OCI-LY3 (cell line): ENCODE measurements at regions not wholly inside any gene's neighbourhood (a gene's known extent, or its start where the extent isn't known, plus 50 kb on each side); places are given as distances from the start of the nearest gene placed in this dataset.

Experiments used
- H2AFZ ChIP-seq: fragments of 200-600, 300-600 bp; shearing (Covaris generic); 2 replicates; pipeline ENCODE4 v1.6.0; 2014; ENCODE audit warnings: antibody characterized with exemption, low read depth, low read length
- H3K27ac ChIP-seq: fragments of 200-600, 300-600 bp; sonication (generic); 2 replicates; pipeline ENCODE4 v1.5.1; 2014; ENCODE audit warnings: mild to moderate bottlenecking, low read length, moderate library complexity, mixed read lengths
- H3K27me3 ChIP-seq: fragments of 200-600, 300-600 bp; sonication (generic); 2 replicates; pipeline ENCODE4 v1.6.1; 2014; ENCODE audit warnings: low read depth, low read length, mixed read lengths
- H3K36me3 ChIP-seq: fragments of 200-600, 300-600 bp; sonication (generic); replicated peaks from 2 replicates; pipeline ENCODE3; 2014; ENCODE audit warnings: low read depth, low read length, mixed read lengths
- H3K4me1 ChIP-seq: fragments of 300-600, 200-600 bp; sonication (generic); 2 replicates; pipeline ENCODE4 v1.6.1; 2014; ENCODE audit warnings: low read length, mixed read lengths
- H3K4me2 ChIP-seq: fragments of 200-600, 300-600 bp; sonication (generic); 2 replicates; pipeline ENCODE4 v1.6.1; 2014; ENCODE audit warnings: low read length, mixed read lengths
- H3K4me3 ChIP-seq: fragments of 300-600, 200-600 bp; sonication (generic); 2 replicates; pipeline ENCODE4 v1.5.1; 2014; ENCODE audit warnings: antibody characterized with exemption, mild to moderate bottlenecking, low read length, moderate library complexity
- H3K79me2 ChIP-seq: fragments of 300-600, 200-600 bp; shearing (Covaris generic); 2 replicates; pipeline ENCODE4 v1.6.1; 2014; ENCODE audit warnings: mild to moderate bottlenecking, low read length, mixed read lengths
- H3K9ac ChIP-seq: fragments of 300-600, 200-600 bp; shearing (Covaris generic); 2 replicates; pipeline ENCODE4 v1.6.0; 2014; ENCODE audit warnings: mild to moderate bottlenecking, low read length, moderate library complexity
- H3K9me3 ChIP-seq: fragments of 200-600, 300-600 bp; shearing (Covaris generic); 2 replicates; pipeline ENCODE4 v1.6.1; 2014; ENCODE audit warnings: low read length, mixed read lengths; ENCODE audit not compliant: insufficient read depth
- H4K20me1 ChIP-seq: fragments of 200-600, 300-600 bp; sonication (generic); 2 replicates; pipeline ENCODE4 v1.6.1; 2016; ENCODE audit warnings: low read length, mixed read lengths; ENCODE audit not compliant: insufficient read depth
- EZH2phosphoT487 ChIP-seq: fragments of 200-600 bp; shearing (Covaris generic); IDR thresholded peaks from 2 replicates; pipeline ENCODE4 v1.6.1; 2018; ENCODE audit warnings: antibody characterized with exemption, mixed run types, low read depth
- TF ChIP-seq, protein P1 (sequence below): fragments of 200-600, 300-600 bp; sonication (generic); IDR thresholded peaks from 2 replicates; pipeline ENCODE4 v1.5.1; 2014; ENCODE audit warnings: antibody characterized with exemption, low read length, low read depth

DNA sequence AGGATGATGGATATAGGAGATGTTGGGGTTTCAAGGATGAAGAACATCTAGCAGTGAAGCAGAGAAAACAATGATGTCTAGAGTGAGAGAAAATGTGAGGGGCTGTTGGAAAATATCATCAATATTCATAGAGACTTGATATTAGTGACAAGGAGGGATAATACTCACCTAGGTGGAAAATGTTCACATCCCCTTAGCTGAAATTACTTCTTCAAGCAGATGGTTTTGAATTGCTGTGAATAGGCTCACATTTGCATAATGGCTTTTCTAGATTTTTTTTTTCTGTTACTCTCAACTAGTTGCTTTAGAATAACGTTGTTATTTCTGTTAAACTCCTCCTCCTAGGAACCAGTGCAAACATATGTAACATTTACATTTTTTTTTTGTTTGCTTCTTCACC, 61.6 kb upstream of the MAP1B start:
- no peak overlapping the region for H3K9ac ChIP-seq
- H3K27me3 ChIP-seq = no peaks in the 10 kb centered on the region; the same call in 1 of the 2 replicates
- H3K9me3 ChIP-seq = no peaks in the 10 kb centered on the region
- no peak for TF ChIP-seq EZH2phosphoT487
- TF ChIP-seq, protein P1, sequence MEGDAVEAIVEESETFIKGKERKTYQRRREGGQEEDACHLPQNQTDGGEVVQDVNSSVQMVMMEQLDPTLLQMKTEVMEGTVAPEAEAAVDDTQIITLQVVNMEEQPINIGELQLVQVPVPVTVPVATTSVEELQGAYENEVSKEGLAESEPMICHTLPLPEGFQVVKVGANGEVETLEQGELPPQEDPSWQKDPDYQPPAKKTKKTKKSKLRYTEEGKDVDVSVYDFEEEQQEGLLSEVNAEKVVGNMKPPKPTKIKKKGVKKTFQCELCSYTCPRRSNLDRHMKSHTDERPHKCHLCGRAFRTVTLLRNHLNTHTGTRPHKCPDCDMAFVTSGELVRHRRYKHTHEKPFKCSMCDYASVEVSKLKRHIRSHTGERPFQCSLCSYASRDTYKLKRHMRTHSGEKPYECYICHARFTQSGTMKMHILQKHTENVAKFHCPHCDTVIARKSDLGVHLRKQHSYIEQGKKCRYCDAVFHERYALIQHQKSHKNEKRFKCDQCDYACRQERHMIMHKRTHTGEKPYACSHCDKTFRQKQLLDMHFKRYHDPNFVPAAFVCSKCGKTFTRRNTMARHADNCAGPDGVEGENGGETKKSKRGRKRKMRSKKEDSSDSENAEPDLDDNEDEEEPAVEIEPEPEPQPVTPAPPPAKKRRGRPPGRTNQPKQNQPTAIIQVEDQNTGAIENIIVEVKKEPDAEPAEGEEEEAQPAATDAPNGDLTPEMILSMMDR = no peak
- H3K79me2 ChIP-seq = no peaks in the 10 kb centered on the region
- peaks cover 6% of the 10 kb centered on the region; the same call in 1 of the 2 replicates for H3K4me1 ChIP-seq
- H2AFZ ChIP-seq = no peak overlapping the region
- no peaks in the 10 kb centered on the region for H4K20me1 ChIP-seq
- H3K4me3 ChIP-seq = no peak overlapping the region
- no peaks in the 10 kb centered on the region for H3K36me3 ChIP-seq
- no peak overlapping the region for H3K4me2 ChIP-seq
- no peak overlapping the region for H3K27ac ChIP-seq

DNA sequence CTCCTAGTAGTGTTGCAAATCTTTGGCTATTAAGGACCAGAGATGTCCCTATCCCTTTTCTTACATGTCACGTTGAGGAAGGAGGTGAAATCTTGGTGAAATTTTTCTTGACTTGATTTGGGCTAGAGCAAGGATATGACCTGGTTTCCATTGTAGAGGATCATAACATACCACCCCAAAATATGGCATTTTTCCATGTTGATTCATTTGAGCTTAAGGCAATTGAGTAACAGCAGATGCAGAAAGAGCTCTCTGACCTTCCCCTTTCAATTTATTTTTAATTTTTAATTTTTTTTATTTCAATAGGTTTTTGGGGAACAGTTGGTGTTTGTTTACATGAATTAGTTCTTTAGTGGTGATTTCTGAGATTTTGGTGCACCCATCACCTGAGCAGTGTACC, 61.2 kb upstream of the MAP1B start:
- Histone ChIP-seq H3K4me3 (no peak overlapping the region), H3K9me3 (no peaks in the 10 kb centered on the region), H4K20me1 (no peaks in the 10 kb centered on the region), H3K27ac (no peak overlapping the region), H3K4me2 (no peak overlapping the region), H3K79me2 (no peaks in the 10 kb centered on the region), H3K4me1 (peaks cover 6% of the 10 kb centered on the region; the same call in 1 of the 2 replicates), H3K27me3 (no peaks in the 10 kb centered on the region; the same call in 1 of the 2 replicates), H3K36me3 (no peaks in the 10 kb centered on the region), H2AFZ (no peak overlapping the region), H3K9ac (no peak overlapping the region)
- no peak for TF ChIP-seq EZH2phosphoT487
- TF ChIP-seq, protein P1 = no peak

DNA sequence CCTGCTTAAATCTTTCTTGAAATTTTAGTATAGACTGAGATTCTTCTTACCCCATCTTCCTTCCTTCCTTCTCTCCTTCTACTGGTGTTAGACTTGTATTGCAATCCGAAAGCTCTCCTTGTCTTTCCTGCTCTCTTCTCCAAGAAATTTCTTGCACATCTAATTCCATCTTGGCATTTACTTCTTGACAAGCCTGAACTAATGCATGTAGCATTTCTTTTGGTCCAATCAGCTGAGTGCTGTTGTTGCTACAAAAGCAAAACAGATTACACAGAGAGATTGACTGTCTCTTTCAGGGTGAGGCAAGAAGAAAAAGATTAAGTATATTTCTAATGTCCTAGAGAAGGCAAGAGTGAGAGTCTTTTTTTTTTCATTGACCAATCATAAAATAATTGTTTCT, 51.6 kb upstream of the MAP1B start:
- Histone ChIP-seq H4K20me1 (no peaks in the 10 kb centered on the region), H3K4me2 (no peak overlapping the region), H3K27me3 (peaks cover 4% of the 10 kb centered on the region), H3K9ac (no peak overlapping the region), H3K4me3 (no peak overlapping the region), H2AFZ (no peak overlapping the region), H3K27ac (no peak overlapping the region), H3K4me1 (no peaks in the 10 kb centered on the region), H3K79me2 (no peaks in the 10 kb centered on the region), H3K36me3 (no peaks in the 10 kb centered on the region), H3K9me3 (no peaks in the 10 kb centered on the region)
- TF ChIP-seq EZH2phosphoT487 = no peak
- TF ChIP-seq, protein P1 = no peak
